ENCODE measurements at regions not wholly inside any gene's neighbourhood (a gene's known extent, or its start where the extent isn't known, plus 50 kb on each side); places are given as distances from the start of the nearest gene placed in this dataset.

- intact Hi-C loops (cut with DNase I): no loop called here
- no peak overlapping the region for H3K9ac ChIP-seq (ENCODE audit: low read length in 3 of 3)
- no peaks in the 10 kb centered on the region for H3K4me1 ChIP-seq (ENCODE audit: control insufficient read depth in 2 of 3, insufficient read depth in 2 of 3, low read depth in 1 of 3, low read length in 3 of 3)
- H3K27ac ChIP-seq (ENCODE audit: low read depth in 2 of 2, low read length in 2 of 2): no peak overlapping the region
- FAIRE-seq (no peak), DNase-seq (no peak)
- H3K9me3 ChIP-seq (ENCODE audit: control insufficient read depth in 2 of 3, insufficient read depth in 1 of 3, low read length in 3 of 3): peaks cover 0 to 2% (median 0%) of the 10 kb centered on the region in 3 donors
- H3K36me3 ChIP-seq (ENCODE audit: control insufficient read depth in 2 of 3, insufficient read depth in 3 of 3, low read length in 3 of 3): no peaks in the 10 kb centered on the region
- H3K4me3 ChIP-seq (ENCODE audit: low read length in 3 of 3): no peak overlapping the region
- TF ChIP-seq CTCF (IDR thresholded peaks at IDR 0.05; ENCODE audit: borderline replicate concordance, extremely low read depth, insufficient read depth): no peak
- H3K27me3 ChIP-seq (ENCODE audit: control insufficient read depth, insufficient read depth, low read length): no peaks in the 10 kb centered on the region
These were observed 543.2 kb upstream of the CDH6 start for GRCh38 chr5:30650311-30650710.

GRCh38 chr5:30638899-30639298 lies 554.6 kb upstream of the CDH6 start:
- H3K36me3 ChIP-seq (ENCODE audit: control insufficient read depth in 2 of 3, insufficient read depth in 3 of 3, low read length in 3 of 3): no peaks in the 10 kb centered on the region
- no peak overlapping the region for H3K4me3 ChIP-seq (ENCODE audit: low read length in 3 of 3)
- DNase-seq (no peak), FAIRE-seq (no peak)
- intact Hi-C loops (cut with DNase I): no loop called here
- H3K9ac ChIP-seq (ENCODE audit: low read length in 3 of 3): no peak overlapping the region
- H3K27me3 ChIP-seq (ENCODE audit: control insufficient read depth, insufficient read depth, low read length): no peaks in the 10 kb centered on the region
- no peak overlapping the region for H3K27ac ChIP-seq (ENCODE audit: low read depth in 2 of 2, low read length in 2 of 2)
- peaks cover 0 to 4% (median 0%) of the 10 kb centered on the region in 3 donors for H3K9me3 ChIP-seq (ENCODE audit: control insufficient read depth in 2 of 3, insufficient read depth in 1 of 3, low read length in 3 of 3)
- TF ChIP-seq CTCF (IDR thresholded peaks at IDR 0.05; ENCODE audit: borderline replicate concordance, extremely low read depth, insufficient read depth): no peak
- no peaks in the 10 kb centered on the region for H3K4me1 ChIP-seq (ENCODE audit: control insufficient read depth in 2 of 3, insufficient read depth in 2 of 3, low read depth in 1 of 3, low read length in 3 of 3)

GRCh38 chr5:30627945-30628344 lies 565.5 kb upstream of the CDH6 start:
- DNase-seq (no peak), FAIRE-seq (no peak)
- no peaks in the 10 kb centered on the region for H3K36me3 ChIP-seq (ENCODE audit: control insufficient read depth in 2 of 3, insufficient read depth in 3 of 3, low read length in 3 of 3)
- intact Hi-C loops (cut with DNase I): no loop called here
- no peaks in the 10 kb centered on the region for H3K27me3 ChIP-seq (ENCODE audit: control insufficient read depth, insufficient read depth, low read length)
- H3K9me3 ChIP-seq (ENCODE audit: control insufficient read depth in 2 of 3, insufficient read depth in 1 of 3, low read length in 3 of 3): peaks cover 0 to 3% (median 0%) of the 10 kb centered on the region in 3 donors
- TF ChIP-seq CTCF (IDR thresholded peaks at IDR 0.05; ENCODE audit: borderline replicate concordance, extremely low read depth, insufficient read depth): no peak
- H3K4me1 ChIP-seq (ENCODE audit: control insufficient read depth in 2 of 3, insufficient read depth in 2 of 3, low read depth in 1 of 3, low read length in 3 of 3): no peaks in the 10 kb centered on the region
- H3K9ac ChIP-seq (ENCODE audit: low read length in 3 of 3): no peak overlapping the region
- no peak overlapping the region for H3K27ac ChIP-seq (ENCODE audit: low read depth in 2 of 2, low read length in 2 of 2)
- H3K4me3 ChIP-seq (ENCODE audit: low read length in 3 of 3): no peak overlapping the region

- TF ChIP-seq CTCF (IDR thresholded peaks at IDR 0.05; ENCODE audit: borderline replicate concordance, extremely low read depth, insufficient read depth): no peak
- DNase-seq (no peak), FAIRE-seq (no peak)
- Histone ChIP-seq H3K36me3 (ENCODE audit: control insufficient read depth in 2 of 3, insufficient read depth in 3 of 3, low read length in 3 of 3) (no peaks in the 10 kb centered on the region), H3K4me3 (ENCODE audit: low read length in 3 of 3) (no peak overlapping the region), H3K27me3 (ENCODE audit: control insufficient read depth, insufficient read depth, low read length) (no peaks in the 10 kb centered on the region), H3K4me1 (ENCODE audit: control insufficient read depth in 2 of 3, insufficient read depth in 2 of 3, low read depth in 1 of 3, low read length in 3 of 3) (no peaks in the 10 kb centered on the region), H3K27ac (ENCODE audit: low read depth in 2 of 2, low read length in 2 of 2) (no peak overlapping the region), H3K9me3 (ENCODE audit: control insufficient read depth in 2 of 3, insufficient read depth in 1 of 3, low read length in 3 of 3) (peaks cover 0 to 3% (median 0%) of the 10 kb centered on the region in 3 donors), H3K9ac (ENCODE audit: low read length in 3 of 3) (no peak overlapping the region)
- intact Hi-C loops (cut with DNase I): no loop called here
These were observed 566.9 kb upstream of the CDH6 start for GRCh38 chr5:30626557-30626956.
